ENCODE measurements at regions not wholly inside any gene's neighbourhood (a gene's known extent, or its start where the extent isn't known, plus 50 kb on each side); places are given as distances from the start of the nearest gene placed in this dataset.

- no peaks in the 10 kb centered on the region for H3K36me3 ChIP-seq (ENCODE audit: control insufficient read depth in 4 of 4, insufficient read depth in 4 of 4, low read length in 4 of 4)
- H3K4me3 ChIP-seq, result no peak overlapping the region
- ATAC-seq (ENCODE audit: insufficient read depth, low FRiP score) (no peak), DNase-seq (peak in 2 of 3 donors; percentile 71 to 81)
- TF ChIP-seq, protein P1, sequence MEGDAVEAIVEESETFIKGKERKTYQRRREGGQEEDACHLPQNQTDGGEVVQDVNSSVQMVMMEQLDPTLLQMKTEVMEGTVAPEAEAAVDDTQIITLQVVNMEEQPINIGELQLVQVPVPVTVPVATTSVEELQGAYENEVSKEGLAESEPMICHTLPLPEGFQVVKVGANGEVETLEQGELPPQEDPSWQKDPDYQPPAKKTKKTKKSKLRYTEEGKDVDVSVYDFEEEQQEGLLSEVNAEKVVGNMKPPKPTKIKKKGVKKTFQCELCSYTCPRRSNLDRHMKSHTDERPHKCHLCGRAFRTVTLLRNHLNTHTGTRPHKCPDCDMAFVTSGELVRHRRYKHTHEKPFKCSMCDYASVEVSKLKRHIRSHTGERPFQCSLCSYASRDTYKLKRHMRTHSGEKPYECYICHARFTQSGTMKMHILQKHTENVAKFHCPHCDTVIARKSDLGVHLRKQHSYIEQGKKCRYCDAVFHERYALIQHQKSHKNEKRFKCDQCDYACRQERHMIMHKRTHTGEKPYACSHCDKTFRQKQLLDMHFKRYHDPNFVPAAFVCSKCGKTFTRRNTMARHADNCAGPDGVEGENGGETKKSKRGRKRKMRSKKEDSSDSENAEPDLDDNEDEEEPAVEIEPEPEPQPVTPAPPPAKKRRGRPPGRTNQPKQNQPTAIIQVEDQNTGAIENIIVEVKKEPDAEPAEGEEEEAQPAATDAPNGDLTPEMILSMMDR (IDR thresholded peaks at IDR 0.05; ENCODE audit: control extremely low read depth, extremely low read depth), result no peak
- peaks cover 0 to 22% (median 0%) of the 10 kb centered on the region in 5 donors for H3K4me1 ChIP-seq (ENCODE audit: control insufficient read depth in 5 of 5, insufficient read depth in 5 of 5, low read length in 5 of 5)
- no peak overlapping the region for H3K9ac ChIP-seq (ENCODE audit: insufficient read depth in 1 of 2, low read length in 2 of 2)
- H3K27ac ChIP-seq (ENCODE audit: low read depth in 1 of 2, low read length in 1 of 2), result no peak overlapping the region
- no peaks in the 10 kb centered on the region for H3K9me3 ChIP-seq (ENCODE audit: control insufficient read depth in 4 of 4, insufficient read depth in 3 of 4, low read length in 3 of 4)
- WGBS, 2 donors, result 89 to 96% methylated on average over 2 of the region's 2 CpGs
- no peaks in the 10 kb centered on the region for H3K27me3 ChIP-seq (ENCODE audit: control insufficient read depth in 3 of 3, insufficient read depth in 3 of 3, low read length in 2 of 3)
Observed at GRCh38 chr5:145230781-145231180, 604.4 kb downstream of the PRELID2 start.

- no peak overlapping the region for H3K4me3 ChIP-seq
- no peaks in the 10 kb centered on the region for H3K36me3 ChIP-seq (ENCODE audit: control insufficient read depth in 4 of 4, insufficient read depth in 4 of 4, low read length in 4 of 4)
- ATAC-seq (ENCODE audit: insufficient read depth, low FRiP score) (no peak), DNase-seq (no peak)
- 93 to 96% methylated on average over 10 of the region's 10 CpGs for WGBS, 2 donors
- no peak overlapping the region for H3K27ac ChIP-seq (ENCODE audit: low read depth in 1 of 2, low read length in 1 of 2)
- H3K9ac ChIP-seq (ENCODE audit: insufficient read depth in 1 of 2, low read length in 2 of 2), result no peak overlapping the region
- no peaks in the 10 kb centered on the region for H3K9me3 ChIP-seq (ENCODE audit: control insufficient read depth in 4 of 4, insufficient read depth in 3 of 4, low read length in 3 of 4)
- H3K4me1 ChIP-seq (ENCODE audit: control insufficient read depth in 5 of 5, insufficient read depth in 5 of 5, low read length in 5 of 5), result peaks cover 0 to 22% (median 0%) of the 10 kb centered on the region in 5 donors
- TF ChIP-seq, protein P1 (IDR thresholded peaks at IDR 0.05; ENCODE audit: control extremely low read depth, extremely low read depth), result no peak
- H3K27me3 ChIP-seq (ENCODE audit: control insufficient read depth in 3 of 3, insufficient read depth in 3 of 3, low read length in 2 of 3), result no peaks in the 10 kb centered on the region
Observed at GRCh38 chr5:145228564-145228963, 606.6 kb downstream of the PRELID2 start.

GRCh38 chr5:145227881-145228280 lies 607.3 kb downstream of the PRELID2 start:
- no peak overlapping the region for H3K9ac ChIP-seq (ENCODE audit: insufficient read depth in 1 of 2, low read length in 2 of 2)
- no peaks in the 10 kb centered on the region for H3K36me3 ChIP-seq (ENCODE audit: control insufficient read depth in 4 of 4, insufficient read depth in 4 of 4, low read length in 4 of 4)
- H3K27ac ChIP-seq (ENCODE audit: low read depth in 1 of 2, low read length in 1 of 2), result no peak overlapping the region
- no peak overlapping the region for H3K4me3 ChIP-seq
- peak in 2 of 3 donors; percentile 32 to 61 for DNase-seq
- no peaks in the 10 kb centered on the region for H3K9me3 ChIP-seq (ENCODE audit: control insufficient read depth in 4 of 4, insufficient read depth in 3 of 4, low read length in 3 of 4)
- WGBS, 2 donors, result 88 to 89% methylated on average over 2 of the region's 2 CpGs
- ATAC-seq (ENCODE audit: insufficient read depth, low FRiP score), result no peak
- peaks cover 0 to 22% (median 0%) of the 10 kb centered on the region in 5 donors for H3K4me1 ChIP-seq (ENCODE audit: control insufficient read depth in 5 of 5, insufficient read depth in 5 of 5, low read length in 5 of 5)
- TF ChIP-seq, protein P1 (IDR thresholded peaks at IDR 0.05; ENCODE audit: control extremely low read depth, extremely low read depth), result no peak
- H3K27me3 ChIP-seq (ENCODE audit: control insufficient read depth in 3 of 3, insufficient read depth in 3 of 3, low read length in 2 of 3), result no peaks in the 10 kb centered on the region

GRCh38 chr5:145226726-145227125 lies 608.4 kb downstream of the PRELID2 start:
- Histone ChIP-seq H3K4me3 (no peak overlapping the region), H3K9me3 (ENCODE audit: control insufficient read depth in 4 of 4, insufficient read depth in 3 of 4, low read length in 3 of 4) (no peaks in the 10 kb centered on the region), H3K27ac (ENCODE audit: low read depth in 1 of 2, low read length in 1 of 2) (no peak overlapping the region), H3K27me3 (ENCODE audit: control insufficient read depth in 3 of 3, insufficient read depth in 3 of 3, low read length in 2 of 3) (no peaks in the 10 kb centered on the region), H3K4me1 (ENCODE audit: control insufficient read depth in 5 of 5, insufficient read depth in 5 of 5, low read length in 5 of 5) (peaks cover 0 to 22% (median 0%) of the 10 kb centered on the region in 5 donors), H3K36me3 (ENCODE audit: control insufficient read depth in 4 of 4, insufficient read depth in 4 of 4, low read length in 4 of 4) (no peaks in the 10 kb centered on the region), H3K9ac (ENCODE audit: insufficient read depth in 1 of 2, low read length in 2 of 2) (no peak overlapping the region)
- ATAC-seq (ENCODE audit: insufficient read depth, low FRiP score) (no peak), DNase-seq (peak in 2 of 3 donors; percentile 59)
- TF ChIP-seq, protein P1 (IDR thresholded peaks at IDR 0.05; ENCODE audit: control extremely low read depth, extremely low read depth), result no peak
- 76 to 81% methylated on average over 3 of the region's 3 CpGs for WGBS, 2 donors

Data from lung (tissue), 11 donors.